NCI-H524 treated with DMSO at 0.1 percent for 48 hours (cell line): ENCODE measurements at regions not wholly inside any gene's neighbourhood (a gene's known extent, or its start where the extent isn't known, plus 50 kb on each side); places are given as distances from the start of the nearest gene placed in this dataset.
"Not testable (repeated sequence)": the region's sequence is repeated elsewhere in the genome, so short reads cannot be mapped to it uniquely, and the experiment has no call there.

Source experiments
- DNase-seq: peaks from one replicate; lab custom pipeline; 2025; lab: John Stamatoyannopoulos, UW

- no peak for DNase-seq
These were observed 51.3 kb upstream of the SUB1 start for GRCh38 chr5:32534041-32534440.

GRCh38 chr5:32531885-32532520 lies 53.4 kb upstream of the SUB1 start:
- no peak for DNase-seq

DNA sequence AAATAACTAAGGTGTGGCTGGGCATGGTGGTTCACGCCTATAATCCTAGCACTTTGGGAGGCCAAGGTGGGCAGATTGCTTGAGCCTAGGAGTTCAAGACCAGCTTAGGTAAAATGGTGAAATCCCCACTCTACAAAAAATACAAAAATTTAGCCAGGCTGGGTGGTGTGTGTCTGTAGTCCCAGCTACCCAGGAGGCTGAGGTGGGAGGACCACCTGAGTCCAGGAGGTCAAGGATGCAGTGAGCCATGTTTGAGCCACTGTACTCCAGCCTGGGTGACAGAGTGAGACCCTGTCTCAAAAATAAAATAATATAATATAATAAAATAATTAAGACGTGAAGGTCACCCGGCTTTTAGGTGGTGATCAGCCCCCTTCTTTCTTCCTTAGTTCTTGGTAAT lies 58.0 kb upstream of the SUB1 start:
- not testable (repeated sequence) for DNase-seq

DNA sequence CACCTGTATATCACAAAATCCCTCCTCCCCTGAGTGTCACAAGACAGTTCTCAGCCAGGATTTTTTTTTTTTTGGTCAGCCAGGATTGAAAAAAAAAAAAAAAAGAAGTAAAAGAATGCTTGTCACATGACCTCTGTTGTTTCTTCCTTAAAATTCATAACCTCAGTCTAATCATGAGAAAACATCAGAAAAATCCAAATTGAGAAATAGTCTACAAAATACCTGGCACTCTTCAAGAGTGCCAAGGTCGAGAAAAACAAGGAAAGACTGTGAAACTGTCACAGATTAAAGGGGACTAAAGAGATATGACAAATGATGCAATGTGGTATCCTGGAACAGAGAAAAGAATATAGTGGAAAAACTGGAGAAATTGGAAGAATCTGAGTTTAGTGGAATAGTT lies 58.5 kb upstream of the SUB1 start:
- no peak for DNase-seq

GRCh38 chr5:32523625-32524024 lies 61.7 kb upstream of the SUB1 start:
- no peak for DNase-seq

DNA sequence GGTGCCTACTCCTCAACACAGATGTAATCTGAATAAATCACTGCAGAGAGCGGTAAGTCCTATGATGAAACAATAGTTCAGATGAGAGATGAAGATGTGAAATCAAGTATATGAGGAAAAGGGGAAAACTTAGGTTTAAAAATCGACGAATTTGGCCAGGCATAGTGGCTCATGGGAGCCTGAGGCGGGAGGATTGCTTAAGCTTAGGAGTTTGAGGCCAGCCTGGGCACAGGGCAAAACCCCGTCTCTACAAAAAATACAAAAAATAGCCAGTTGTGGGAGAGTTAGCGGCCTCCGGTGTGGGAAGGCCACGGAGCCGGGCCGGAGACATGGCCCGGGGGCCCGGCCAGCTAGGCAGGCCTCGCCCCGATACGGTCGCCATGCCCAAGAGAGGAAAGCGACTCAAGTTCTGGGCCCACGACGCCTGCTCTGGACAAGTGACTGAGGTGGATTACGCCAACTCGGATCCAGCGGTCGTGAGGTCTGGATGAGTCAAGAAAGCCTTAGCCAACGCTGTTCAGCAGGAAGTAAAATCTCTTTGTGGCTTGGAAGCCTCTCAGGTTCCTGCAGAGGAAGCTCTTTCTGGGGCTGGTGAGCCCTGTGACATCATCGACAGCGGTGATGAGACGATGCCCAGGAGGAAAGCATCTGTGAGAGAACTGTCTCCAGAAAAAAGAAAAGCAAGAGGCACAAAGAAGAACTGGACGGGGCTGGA lies 62.8 kb upstream of the SUB1 start:
- no peak for DNase-seq

DNA sequence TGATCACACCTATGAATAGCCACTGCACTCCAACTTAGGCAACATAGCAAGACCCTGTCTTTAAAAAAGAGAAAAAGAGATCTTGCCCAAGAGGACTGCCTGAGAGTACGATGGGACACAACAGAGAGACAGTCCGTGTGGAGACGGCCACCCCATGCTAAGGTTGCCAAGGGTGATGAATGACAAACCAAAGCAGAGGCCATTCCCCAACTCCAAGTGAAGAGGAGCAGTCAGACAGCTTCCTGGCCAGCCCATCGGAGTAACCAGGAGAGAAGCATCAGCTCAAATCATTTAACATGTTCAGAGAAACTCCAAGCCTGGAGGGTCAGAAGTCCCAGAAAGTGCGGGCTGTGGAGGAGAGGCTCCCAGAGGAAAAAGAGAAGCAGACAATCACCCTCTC lies 63.9 kb upstream of the SUB1 start:
- DNase-seq = no peak

- no peak for DNase-seq
These were observed 64.4 kb upstream of the SUB1 start for GRCh38 chr5:32520972-32521371.

GRCh38 chr5:32520356-32520755 lies 65.0 kb upstream of the SUB1 start:
- no peak for DNase-seq

DNA sequence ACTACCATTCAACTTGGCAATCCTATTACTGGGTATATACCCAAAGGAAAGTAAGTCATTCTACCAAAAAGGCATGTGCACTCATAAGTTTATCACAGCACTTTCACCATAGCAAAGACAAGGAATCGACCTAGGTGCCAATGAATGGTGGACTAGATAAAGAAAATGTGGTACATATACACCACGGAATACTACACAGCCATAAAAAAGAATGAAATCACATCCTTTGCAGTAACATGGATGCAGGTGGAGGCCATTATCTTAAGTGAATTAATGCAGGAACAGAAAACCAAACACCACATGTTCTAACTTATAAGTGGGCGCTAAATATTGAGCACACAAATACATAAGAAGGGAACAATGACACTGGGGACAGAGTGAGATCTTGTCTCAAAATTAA lies 65.8 kb upstream of the SUB1 start:
- no peak for DNase-seq

GRCh38 chr5:32514806-32515205 lies 70.3 kb upstream of the ZFR start:
- DNase-seq = no peak

- no peak for DNase-seq
These were observed 68.4 kb upstream of the ZFR start for GRCh38 chr5:32512926-32513325.

DNA sequence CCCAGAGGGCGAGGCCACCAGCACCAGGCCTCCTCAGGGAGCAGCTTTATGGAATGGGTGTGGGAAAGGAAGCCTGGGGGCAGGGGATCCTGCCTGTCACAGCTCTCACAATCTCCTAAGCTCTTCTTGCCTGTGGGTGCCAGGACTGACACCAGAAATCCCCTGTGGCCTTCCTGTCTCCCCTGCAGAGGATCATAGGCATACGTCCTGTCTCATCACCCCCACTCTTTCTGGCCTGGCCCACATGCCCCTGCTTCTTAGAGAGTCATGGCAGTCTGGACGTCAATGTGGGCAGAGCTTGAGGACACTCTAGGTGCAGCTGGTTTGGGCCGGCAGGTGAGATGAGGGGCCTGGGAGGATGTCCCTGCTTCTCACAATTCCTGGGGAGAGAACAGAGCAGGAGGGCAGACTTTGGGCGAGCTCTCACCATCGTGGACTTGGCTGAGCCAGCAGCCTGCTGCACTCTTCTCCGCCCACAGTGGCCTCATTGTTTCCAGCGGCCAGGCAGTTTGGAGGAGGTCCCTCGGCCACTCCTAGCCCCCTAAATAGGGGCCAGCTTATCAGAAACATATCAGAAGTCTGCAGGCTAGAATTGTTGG lies 67.3 kb upstream of the ZFR start:
- no peak for DNase-seq

DNA sequence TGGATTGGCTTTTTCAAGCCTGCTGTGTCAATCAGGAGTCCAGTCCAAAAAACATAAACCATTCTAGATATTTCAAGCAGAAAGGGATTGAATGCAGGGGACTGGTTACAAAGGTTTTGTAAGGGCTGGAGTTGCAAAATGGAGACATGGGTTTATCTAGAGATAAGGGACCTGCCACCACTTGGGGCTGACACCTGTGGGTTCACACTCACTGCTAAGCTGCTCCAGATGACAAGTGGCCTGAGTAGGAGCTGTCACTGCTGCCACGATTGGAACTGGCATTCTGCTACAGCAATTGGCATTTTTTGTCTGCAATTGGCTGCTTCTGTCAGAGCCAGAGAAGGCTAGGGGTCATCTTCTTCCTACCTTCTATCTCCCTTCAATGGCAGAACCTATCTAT lies 66.3 kb upstream of the ZFR start:
- DNase-seq = no peak

DNA sequence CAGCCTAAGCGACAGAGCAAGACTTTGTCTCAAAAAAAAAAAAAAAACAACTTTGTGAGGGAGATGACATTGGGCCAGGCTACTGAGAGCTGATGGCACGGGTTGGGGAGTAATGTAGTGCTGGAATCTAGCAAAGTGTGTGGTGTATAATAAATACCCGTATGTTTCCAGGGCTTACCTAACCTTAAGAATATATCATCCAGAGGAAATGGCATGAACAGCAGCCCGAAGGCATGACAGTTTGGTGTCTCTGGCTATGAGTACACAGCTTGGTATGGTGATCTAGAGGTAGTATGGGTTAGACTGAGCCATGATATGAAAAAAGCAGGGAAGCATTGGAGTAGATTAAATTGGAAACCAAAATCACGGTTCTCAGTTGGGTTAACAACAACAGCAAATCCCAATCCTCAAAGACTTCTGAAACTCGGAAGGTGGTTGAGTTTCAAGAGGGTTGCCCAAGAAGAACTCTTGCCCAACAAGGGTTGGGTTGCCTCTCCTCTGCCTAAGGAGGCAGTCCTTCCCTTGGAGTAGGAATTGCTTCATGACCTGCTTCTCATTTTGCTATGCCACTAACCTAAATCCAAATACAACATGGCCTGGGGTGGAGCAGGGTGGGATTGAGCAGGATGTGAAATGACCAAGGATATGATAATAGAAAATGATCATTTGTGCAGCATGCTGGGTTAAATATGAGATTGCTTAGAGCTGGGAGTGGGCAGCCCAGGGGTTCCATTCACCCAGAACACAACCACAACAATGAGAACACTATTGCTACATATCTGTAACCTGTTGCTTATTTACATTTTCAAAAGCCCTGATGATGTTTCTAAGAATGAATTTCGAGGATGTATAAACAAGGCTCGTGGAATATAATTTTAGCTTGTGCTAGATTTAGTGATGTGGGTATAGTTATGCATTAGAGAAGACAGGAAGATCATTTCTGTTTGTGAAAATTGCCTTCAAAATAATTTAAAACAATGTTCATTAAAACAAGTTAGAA lies 64.6 kb upstream of the ZFR start:
- DNase-seq = no peak

- no peak for DNase-seq
These were observed 63.3 kb upstream of the ZFR start for GRCh38 chr5:32507738-32508434.

DNA sequence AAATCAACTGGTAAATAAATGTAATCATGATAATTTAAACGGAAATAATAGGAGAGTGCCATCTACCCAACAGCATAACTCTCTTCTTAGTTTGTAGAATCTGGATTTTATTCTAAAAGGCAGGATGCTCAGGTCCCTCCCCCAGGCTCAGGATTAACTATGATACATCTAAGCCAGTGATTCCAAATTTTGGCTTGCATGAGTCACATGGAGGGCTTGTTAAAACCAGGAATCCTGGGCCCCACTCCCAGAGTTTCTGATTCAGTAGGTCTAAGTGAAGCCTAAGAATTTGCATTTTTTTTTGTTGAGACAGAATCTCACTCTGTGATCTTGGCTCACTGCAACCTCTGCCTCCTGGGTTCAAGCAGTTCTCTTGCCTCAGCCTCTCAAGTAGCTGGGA lies 62.3 kb upstream of the ZFR start:
- no peak for DNase-seq

DNA sequence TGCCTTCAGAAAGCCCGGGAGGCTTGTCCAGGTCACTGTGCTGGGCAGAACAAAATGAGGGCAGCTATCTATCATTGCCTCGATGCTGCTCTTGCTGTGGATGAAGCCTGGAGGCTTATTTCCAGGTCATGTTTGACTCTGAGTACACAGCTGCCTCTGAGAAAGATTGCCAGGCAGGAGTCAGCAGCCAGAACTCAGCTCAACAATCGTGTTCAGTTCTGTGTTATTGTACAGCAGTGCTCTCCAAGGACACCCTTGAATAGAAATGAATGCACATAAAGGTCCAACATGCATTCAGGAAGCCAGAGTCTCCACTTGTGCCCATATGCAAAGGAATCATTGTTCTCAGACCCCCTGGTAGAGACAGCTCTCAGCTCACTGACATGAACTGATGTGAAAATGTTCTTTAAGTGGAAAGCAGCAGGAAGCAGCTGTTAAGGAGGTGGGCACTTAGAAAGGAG lies 61.7 kb upstream of the ZFR start:
- DNase-seq = peak; percentile 17

GRCh38 chr5:32505756-32506155 lies 61.2 kb upstream of the ZFR start:
- no peak for DNase-seq

- DNase-seq = peak; percentile 99
These were observed 60.6 kb upstream of the ZFR start for GRCh38 chr5:32504989-32505596.

- DNase-seq = no peak
These were observed 59.9 kb upstream of the ZFR start for GRCh38 chr5:32504329-32504988.
